ENCODE measurements at regions not wholly inside any gene's neighbourhood (a gene's known extent, or its start where the extent isn't known, plus 50 kb on each side); places are given as distances from the start of the nearest gene placed in this dataset.

DNA sequence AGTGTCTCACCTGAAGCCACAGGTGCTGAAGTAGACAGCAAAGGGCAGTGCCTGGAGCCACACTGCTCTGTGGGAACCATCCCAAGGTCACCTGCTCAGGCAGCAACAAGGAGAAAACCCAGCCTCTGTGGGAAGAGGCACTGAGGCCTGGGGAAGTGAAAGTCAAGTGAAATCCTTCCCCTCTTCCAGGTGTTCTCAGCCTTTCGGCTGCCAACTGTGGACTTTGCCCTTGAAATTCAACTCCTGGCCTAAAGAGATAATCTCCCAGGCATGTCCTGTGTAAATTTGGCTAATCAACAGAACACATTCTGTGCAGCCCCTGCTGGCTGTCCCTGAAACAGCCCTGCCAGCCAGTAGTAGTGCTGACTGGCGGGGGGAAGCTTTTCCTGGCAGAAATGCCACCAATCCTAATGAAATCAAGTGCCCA lies 112.1 kb downstream of the RPL27A start:
- Histone ChIP-seq H3K27ac (ENCODE audit: low read depth in 1 of 2, low read length in 2 of 2) (no peak overlapping the region), H3K4me1 (ENCODE audit: insufficient read depth, low read length) (no peaks in the 10 kb centered on the region), H3K4me3 (ENCODE audit: low read length) (no peak overlapping the region), H3K36me3 (ENCODE audit: insufficient read depth, low read length) (no peaks in the 10 kb centered on the region), H3K9me3 (ENCODE audit: control insufficient read depth in 1 of 2, insufficient read depth in 1 of 2, low read length in 2 of 2) (no peaks in the 10 kb centered on the region), H3K27me3 (ENCODE audit: control insufficient read depth in 1 of 2, insufficient read depth in 2 of 2, low read length in 2 of 2) (no peaks in the 10 kb centered on the region)
- ATAC-seq (ENCODE audit: poor library complexity): no peak
- Mint-ChIP-seq H3K36me3 (ENCODE audit: low read depth) (no peaks in the 10 kb centered on the region), H3K27me3 (no peaks in the 10 kb centered on the region), H3K9me3 (no peaks in the 10 kb centered on the region), H3K4me1 (ENCODE audit: low read depth) (no peaks in the 10 kb centered on the region), H3K4me3 (no peak overlapping the region), H3K27ac (no peak overlapping the region)
- ChIA-PET CTCF (no interaction called here), POLR2A (no interaction called here)
- no peak for TF ChIP-seq CTCF (IDR thresholded peaks at IDR 0.05)
- intact Hi-C loops (cut with DNase I, micrococcal nuclease): no loop called here
- DNase-seq: no peak

GRCh38 chr11:8796941-8797340 lies 114.0 kb upstream of the AKIP1 start:
- no peak overlapping the region for H3K27ac ChIP-seq (ENCODE audit: low read depth in 1 of 2, low read length in 2 of 2)
- H3K4me3 Mint-ChIP-seq: no peak overlapping the region
- no peak overlapping the region for H3K4me3 ChIP-seq (ENCODE audit: low read length)
- no peak for ATAC-seq (ENCODE audit: poor library complexity)
- no peaks in the 10 kb centered on the region for H3K27me3 Mint-ChIP-seq
- H3K36me3 Mint-ChIP-seq (ENCODE audit: low read depth): no peaks in the 10 kb centered on the region
- ChIA-PET CTCF (no interaction called here), POLR2A (no interaction called here)
- no peaks in the 10 kb centered on the region for H3K9me3 Mint-ChIP-seq
- no peaks in the 10 kb centered on the region for H3K4me1 Mint-ChIP-seq (ENCODE audit: low read depth)
- no peaks in the 10 kb centered on the region for H3K27me3 ChIP-seq (ENCODE audit: control insufficient read depth in 1 of 2, insufficient read depth in 2 of 2, low read length in 2 of 2)
- no peak for TF ChIP-seq CTCF (IDR thresholded peaks at IDR 0.05)
- H3K4me1 ChIP-seq (ENCODE audit: insufficient read depth, low read length): no peaks in the 10 kb centered on the region
- H3K9me3 ChIP-seq (ENCODE audit: control insufficient read depth in 1 of 2, insufficient read depth in 1 of 2, low read length in 2 of 2): no peaks in the 10 kb centered on the region
- H3K36me3 ChIP-seq (ENCODE audit: insufficient read depth, low read length): no peaks in the 10 kb centered on the region
- H3K27ac Mint-ChIP-seq: no peak overlapping the region
- intact Hi-C loops (cut with DNase I, micrococcal nuclease): no loop called here
- DNase-seq: no peak

- no peak overlapping the region for H3K27ac Mint-ChIP-seq
- DNase-seq (no peak), ATAC-seq (ENCODE audit: poor library complexity) (no peak)
- Histone ChIP-seq H3K9me3 (ENCODE audit: control insufficient read depth in 1 of 2, insufficient read depth in 1 of 2, low read length in 2 of 2) (no peaks in the 10 kb centered on the region), H3K4me1 (ENCODE audit: insufficient read depth, low read length) (no peaks in the 10 kb centered on the region), H3K4me3 (ENCODE audit: low read length) (no peak overlapping the region), H3K36me3 (ENCODE audit: insufficient read depth, low read length) (no peaks in the 10 kb centered on the region), H3K27me3 (ENCODE audit: control insufficient read depth in 1 of 2, insufficient read depth in 2 of 2, low read length in 2 of 2) (no peaks in the 10 kb centered on the region), H3K27ac (ENCODE audit: low read depth in 1 of 2, low read length in 2 of 2) (no peak overlapping the region)
- ChIA-PET POLR2A (no interaction called here), CTCF (no interaction called here)
- no peaks in the 10 kb centered on the region for H3K27me3 Mint-ChIP-seq
- intact Hi-C loops (cut with DNase I, micrococcal nuclease): no loop called here
- no peak overlapping the region for H3K4me3 Mint-ChIP-seq
- no peaks in the 10 kb centered on the region for H3K36me3 Mint-ChIP-seq (ENCODE audit: low read depth)
- H3K9me3 Mint-ChIP-seq: no peaks in the 10 kb centered on the region
- H3K4me1 Mint-ChIP-seq (ENCODE audit: low read depth): no peaks in the 10 kb centered on the region
- no peak for TF ChIP-seq CTCF (IDR thresholded peaks at IDR 0.05)
These were observed 111.7 kb upstream of the AKIP1 start for GRCh38 chr11:8799273-8799672.

All from CD4-positive, alpha-beta T cell (primary cell).